ENCODE measurements at regions not wholly inside any gene's neighbourhood (a gene's known extent, or its start where the extent isn't known, plus 50 kb on each side); places are given as distances from the start of the nearest gene placed in this dataset.

DNA sequence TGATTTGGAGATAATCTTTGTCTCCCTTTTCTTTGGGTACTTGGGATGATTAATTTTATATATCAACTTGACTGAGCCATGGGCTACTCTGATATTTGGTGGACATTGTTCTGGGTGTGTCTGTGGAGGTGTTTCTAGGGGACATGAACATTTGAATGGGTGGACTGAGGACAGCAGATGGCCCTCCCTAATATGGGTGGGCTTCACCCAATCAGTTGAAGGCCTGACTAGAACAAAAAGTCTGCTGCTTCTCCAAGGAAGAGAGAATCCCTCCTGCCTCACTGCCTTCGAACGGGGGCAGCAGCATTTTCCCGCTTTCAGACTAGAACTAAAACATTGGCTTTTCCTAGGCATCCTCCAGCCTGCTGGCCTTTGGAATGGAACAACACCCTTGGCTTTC, 73.9 kb upstream of the EMX2 start:
- ATAC-seq = no peak

DNA sequence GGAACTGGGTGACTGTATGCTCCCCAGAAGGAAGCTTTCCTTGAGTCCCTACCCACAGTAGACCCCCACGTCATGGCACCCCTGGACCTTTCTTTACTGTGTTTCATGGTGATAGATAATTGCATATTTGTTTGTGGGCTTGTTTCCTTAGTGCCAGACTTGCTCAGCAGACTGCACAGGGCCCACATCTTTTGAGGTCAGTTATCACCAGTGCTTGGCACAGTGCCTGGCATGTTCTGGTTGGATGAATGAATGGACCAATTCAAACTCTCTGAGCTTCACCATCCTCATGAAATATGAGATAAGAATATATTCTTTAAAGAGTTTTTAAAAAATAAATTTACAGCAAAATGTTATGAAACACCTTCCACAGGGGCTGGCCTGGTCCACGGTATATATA, 78.4 kb upstream of the EMX2 start:
- ATAC-seq = no peak

More for the DNA sequence above, 73.9 kb upstream of the EMX2 start:
- no peak overlapping the region for H3K27ac Mint-ChIP-seq
- H3K27me3 Mint-ChIP-seq = peaks cover 4 to 15% (median 6%) of the 10 kb centered on the region in 5 donors
- no peak overlapping the region for H3K4me3 Mint-ChIP-seq
- no peak for DNase-seq
- no peaks in the 10 kb centered on the region for H3K36me3 Mint-ChIP-seq
- POLR2A ChIA-PET = no interaction called here
- H3K9me3 Mint-ChIP-seq = peaks cover 0 to 2% (median 0%) of the 10 kb centered on the region in 9 donors
- no peaks in the 10 kb centered on the region for H3K4me1 Mint-ChIP-seq

DNA sequence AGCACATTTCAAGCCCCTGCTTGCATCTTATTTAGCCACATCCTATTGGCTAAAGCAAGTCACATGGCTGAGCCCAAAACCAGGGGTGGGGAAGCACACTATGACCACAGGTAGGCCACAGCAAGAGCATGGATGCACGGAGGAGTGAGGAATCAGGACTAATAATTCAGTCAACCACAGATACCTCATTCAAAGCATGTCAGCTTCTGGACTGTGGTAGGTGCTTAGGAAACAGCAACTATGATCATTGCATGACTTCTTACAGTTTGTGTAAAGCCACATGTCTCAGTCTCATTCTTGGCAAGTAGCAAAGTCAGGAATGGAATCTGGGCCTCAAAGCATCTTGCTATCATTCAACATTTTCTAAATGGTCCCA, 79.0 kb upstream of the EMX2 start:
- Mint-ChIP-seq H3K4me3 (no peak overlapping the region), H3K9me3 (no peaks in the 10 kb centered on the region), H3K36me3 (no peaks in the 10 kb centered on the region), H3K4me1 (no peaks in the 10 kb centered on the region), H3K27ac (no peak overlapping the region), H3K27me3 (peaks cover 3 to 9% (median 7%) of the 10 kb centered on the region in 5 donors)
- POLR2A ChIA-PET = no interaction called here
- DNase-seq (no peak), ATAC-seq (no peak)

More for the DNA sequence above, 78.4 kb upstream of the EMX2 start:
- Mint-ChIP-seq H3K27ac (no peak overlapping the region), H3K9me3 (no peaks in the 10 kb centered on the region), H3K27me3 (peaks cover under 1 to 6% (median 2%) of the 10 kb centered on the region in 5 donors), H3K36me3 (no peaks in the 10 kb centered on the region), H3K4me1 (no peaks in the 10 kb centered on the region), H3K4me3 (no peak overlapping the region)
- POLR2A ChIA-PET = no interaction called here
- no peak for DNase-seq

DNA sequence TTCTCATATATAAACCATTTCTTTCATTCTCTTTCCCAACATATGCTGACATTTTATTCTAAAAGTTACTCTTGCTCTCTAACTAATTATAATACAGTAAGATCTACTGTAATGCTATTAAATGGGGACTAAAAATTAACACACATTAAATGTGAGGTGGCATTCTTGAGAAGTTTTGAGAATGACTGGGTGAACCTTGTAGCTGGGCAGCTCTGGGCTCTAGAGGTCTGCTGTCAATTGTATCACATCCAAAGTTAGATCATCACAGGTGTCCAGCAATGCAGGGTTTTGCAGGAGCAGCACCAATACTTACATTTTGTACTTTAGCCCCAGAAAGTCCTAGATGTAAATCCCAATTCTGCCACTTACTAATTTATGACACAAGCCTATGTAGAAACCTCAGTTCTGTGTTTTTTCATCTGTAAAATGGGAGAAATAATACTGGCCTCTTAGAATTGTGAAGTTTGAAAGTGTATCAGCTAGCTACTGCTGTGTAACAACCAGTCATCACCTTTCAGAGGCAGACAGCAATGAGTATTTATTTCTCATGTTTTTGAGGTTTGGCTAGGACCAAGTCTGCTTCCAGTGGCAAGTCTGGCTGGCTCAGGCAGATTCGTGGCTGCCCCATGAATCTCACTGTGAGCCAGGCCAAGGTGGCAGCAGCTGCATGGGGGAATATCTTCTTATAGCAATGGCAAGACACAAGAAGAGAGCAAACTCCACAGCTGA, 79.6 kb upstream of the EMX2 start:
- H3K27ac Mint-ChIP-seq = no peak overlapping the region
- ATAC-seq = no peak
- no peak overlapping the region for H3K4me3 Mint-ChIP-seq
- POLR2A ChIA-PET = no interaction called here
- peaks cover 3 to 14% (median 10%) of the 10 kb centered on the region in 5 donors for H3K27me3 Mint-ChIP-seq
- no peaks in the 10 kb centered on the region for H3K36me3 Mint-ChIP-seq
- DNase-seq = no peak
- no peaks in the 10 kb centered on the region for H3K4me1 Mint-ChIP-seq
- no peaks in the 10 kb centered on the region for H3K9me3 Mint-ChIP-seq

DNA sequence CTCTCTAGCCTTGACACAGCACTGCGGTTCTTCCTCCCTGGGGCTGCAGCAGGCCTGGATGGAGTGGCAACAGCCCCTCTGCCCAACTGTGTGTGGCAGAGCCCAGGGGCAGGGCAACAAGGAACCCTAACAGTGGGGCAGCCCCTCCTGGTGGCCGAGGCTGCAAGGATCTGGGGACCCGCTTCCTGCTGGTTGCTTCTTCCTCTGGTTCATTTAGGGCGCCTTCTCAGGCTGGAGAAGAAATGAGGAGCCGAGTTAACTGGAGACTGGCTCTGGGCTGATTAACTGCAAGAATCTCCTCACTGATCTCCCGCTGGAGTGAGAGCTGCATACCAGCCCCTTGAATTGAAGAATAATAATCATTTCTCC, 80.1 kb upstream of the EMX2 start:
- DNase-seq = no peak
- peak overlapping the region in 1 of 10 donors; percentile 17 for H3K27ac Mint-ChIP-seq
- ATAC-seq = no peak
- POLR2A ChIA-PET = no interaction called here
- no peaks in the 10 kb centered on the region for H3K4me1 Mint-ChIP-seq
- H3K9me3 Mint-ChIP-seq = no peaks in the 10 kb centered on the region
- H3K27me3 Mint-ChIP-seq = peaks cover 4 to 19% (median 11%) of the 10 kb centered on the region in 5 donors
- no peak overlapping the region for H3K4me3 Mint-ChIP-seq
- no peaks in the 10 kb centered on the region for H3K36me3 Mint-ChIP-seq

DNA sequence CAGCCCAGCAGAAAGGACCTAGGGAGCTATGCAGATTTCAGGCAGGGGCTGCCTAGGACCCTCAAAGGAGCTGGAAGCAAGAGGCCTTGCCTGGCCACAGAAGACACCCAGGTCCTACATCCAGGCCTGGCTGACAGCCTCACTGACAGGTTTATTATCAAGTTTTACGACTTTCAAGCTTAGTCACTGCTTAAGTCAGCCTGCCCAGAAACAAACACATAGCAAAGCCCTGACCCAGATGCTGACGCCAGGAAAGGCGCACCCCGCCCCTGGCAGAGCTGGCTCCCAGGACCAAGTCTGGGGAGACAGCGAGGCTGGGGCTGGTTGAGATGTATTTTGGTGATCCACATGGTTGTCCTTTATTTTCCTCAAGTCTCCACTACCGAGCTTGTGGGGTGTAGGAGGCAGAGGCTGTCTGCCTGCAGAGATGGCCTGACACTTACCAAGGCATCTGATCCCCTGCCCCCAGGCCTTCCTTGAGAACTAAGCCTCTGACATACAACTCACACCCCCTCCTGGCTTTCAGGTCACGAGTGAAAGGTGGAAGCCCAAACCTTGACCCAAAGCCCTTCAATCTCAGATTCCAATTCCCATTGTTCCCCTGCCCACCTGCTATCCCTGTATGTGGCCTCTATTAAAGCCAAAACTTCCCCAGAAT, 80.7 kb upstream of the EMX2 start:
- DNase-seq (no peak), ATAC-seq (no peak)
- POLR2A ChIA-PET = no interaction called here
- H3K27me3 Mint-ChIP-seq = peaks cover 4 to 24% (median 11%) of the 10 kb centered on the region in 5 donors
- no peak overlapping the region for H3K4me3 Mint-ChIP-seq
- H3K36me3 Mint-ChIP-seq = no peaks in the 10 kb centered on the region
- H3K4me1 Mint-ChIP-seq = no peaks in the 10 kb centered on the region
- no peaks in the 10 kb centered on the region for H3K9me3 Mint-ChIP-seq
- peak overlapping the region in 1 of 10 donors; percentile 17 for H3K27ac Mint-ChIP-seq

DNA sequence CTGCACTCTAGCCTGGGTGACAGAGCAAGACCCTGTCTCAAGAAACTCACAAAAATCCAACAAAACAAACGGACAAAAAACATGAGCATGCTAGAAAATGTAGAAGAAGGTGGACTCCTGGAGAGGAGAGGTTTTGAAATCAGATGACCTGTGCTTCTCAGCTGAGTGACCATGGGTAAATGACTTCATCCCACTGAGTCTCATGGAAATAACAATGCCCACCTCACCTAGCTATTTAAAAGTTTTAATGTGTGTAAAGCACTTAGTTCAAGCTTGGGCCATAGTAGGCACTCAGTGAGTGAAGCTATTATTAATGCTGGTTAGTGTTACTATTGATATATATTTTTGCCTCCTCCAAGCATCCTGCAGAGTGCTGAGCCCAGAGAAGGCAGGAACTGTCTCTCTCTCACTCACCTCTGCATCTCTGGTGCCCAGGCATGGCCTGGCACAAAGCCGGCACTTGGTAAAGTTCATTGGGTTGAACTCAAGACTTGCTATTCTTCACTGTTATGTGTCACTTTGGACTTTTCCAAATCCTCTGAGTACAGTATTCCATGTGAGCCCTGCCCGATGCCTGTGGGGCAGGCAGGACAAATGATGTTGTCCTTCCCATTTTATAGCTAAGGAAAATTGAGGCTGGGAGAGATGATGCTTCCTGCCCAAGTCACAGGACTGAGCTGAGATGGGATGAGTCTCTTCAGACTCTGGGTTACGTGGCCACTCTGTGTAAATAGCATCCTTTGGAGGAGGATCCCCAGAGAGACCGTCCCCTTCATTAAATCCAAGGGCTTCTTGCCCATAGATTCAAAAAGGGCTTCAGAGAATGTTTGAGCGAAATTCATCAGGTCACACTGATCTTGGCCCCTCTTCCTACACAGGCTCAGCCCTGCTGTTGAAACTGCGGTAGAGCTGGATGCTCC, 81.4 kb upstream of the EMX2 start:
- H3K36me3 Mint-ChIP-seq = no peaks in the 10 kb centered on the region
- no peaks in the 10 kb centered on the region for H3K9me3 Mint-ChIP-seq
- peak overlapping the region in 1 of 10 donors; percentile 44 for H3K27ac Mint-ChIP-seq
- no peaks in the 10 kb centered on the region for H3K4me1 Mint-ChIP-seq
- DNase-seq (no peak), ATAC-seq (no peak)
- H3K27me3 Mint-ChIP-seq = peaks cover 4 to 31% (median 14%) of the 10 kb centered on the region in 5 donors
- POLR2A ChIA-PET = no interaction called here
- H3K4me3 Mint-ChIP-seq = no peak overlapping the region

DNA sequence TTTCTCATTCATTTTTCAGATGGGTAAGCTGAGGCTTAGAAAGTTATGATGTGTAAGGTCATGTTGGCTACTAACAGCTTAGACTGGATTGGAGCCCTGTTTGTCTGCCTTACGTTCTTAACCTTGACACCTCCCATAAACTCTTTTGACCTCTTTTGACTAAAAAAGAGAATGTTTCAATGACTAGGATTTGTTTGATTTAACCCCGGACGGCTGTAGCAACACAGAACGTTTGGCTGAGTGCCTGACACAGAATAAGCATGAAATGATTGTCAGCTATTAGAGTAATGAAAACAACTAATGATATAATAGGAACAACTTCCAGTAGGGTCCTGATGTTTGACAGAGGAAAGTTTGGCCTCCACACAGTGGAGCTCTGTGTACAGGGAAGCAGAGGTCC, 83.3 kb upstream of the PDZD8 start:
- DNase-seq = no peak
- Mint-ChIP-seq H3K36me3 (peaks cover 0 to 6% (median 0%) of the 10 kb centered on the region in 3 donors), H3K9me3 (peaks cover 0 to 9% (median 1%) of the 10 kb centered on the region in 9 donors), H3K27ac (no peak overlapping the region), H3K4me3 (no peak overlapping the region), H3K4me1 (no peaks in the 10 kb centered on the region), H3K27me3 (peaks cover 4 to 41% (median 24%) of the 10 kb centered on the region in 5 donors)
- POLR2A ChIA-PET = no interaction called here
- no peak for ATAC-seq

DNA sequence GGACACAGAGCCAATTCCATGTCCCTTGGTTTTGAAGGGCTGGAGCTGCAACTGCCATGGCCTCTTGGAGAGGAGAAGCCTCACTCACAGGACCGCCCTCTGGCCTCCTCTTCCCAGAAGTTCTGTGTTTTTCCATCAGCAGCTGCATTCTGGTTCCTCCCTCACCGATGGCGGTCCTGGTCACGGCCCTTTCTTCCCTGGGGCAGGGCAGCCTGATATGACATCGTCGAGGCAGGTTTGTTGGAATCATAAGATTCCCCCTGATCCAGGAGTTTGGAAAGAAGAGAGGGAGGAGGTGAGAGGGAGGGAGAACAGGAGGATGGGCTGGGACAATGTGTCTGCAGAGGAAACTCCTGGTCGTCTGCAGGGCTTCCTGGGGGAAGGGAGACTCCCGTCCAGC, 82.7 kb upstream of the PDZD8 start:
- ATAC-seq (no peak), DNase-seq (no peak)
- POLR2A ChIA-PET = no interaction called here

DNA sequence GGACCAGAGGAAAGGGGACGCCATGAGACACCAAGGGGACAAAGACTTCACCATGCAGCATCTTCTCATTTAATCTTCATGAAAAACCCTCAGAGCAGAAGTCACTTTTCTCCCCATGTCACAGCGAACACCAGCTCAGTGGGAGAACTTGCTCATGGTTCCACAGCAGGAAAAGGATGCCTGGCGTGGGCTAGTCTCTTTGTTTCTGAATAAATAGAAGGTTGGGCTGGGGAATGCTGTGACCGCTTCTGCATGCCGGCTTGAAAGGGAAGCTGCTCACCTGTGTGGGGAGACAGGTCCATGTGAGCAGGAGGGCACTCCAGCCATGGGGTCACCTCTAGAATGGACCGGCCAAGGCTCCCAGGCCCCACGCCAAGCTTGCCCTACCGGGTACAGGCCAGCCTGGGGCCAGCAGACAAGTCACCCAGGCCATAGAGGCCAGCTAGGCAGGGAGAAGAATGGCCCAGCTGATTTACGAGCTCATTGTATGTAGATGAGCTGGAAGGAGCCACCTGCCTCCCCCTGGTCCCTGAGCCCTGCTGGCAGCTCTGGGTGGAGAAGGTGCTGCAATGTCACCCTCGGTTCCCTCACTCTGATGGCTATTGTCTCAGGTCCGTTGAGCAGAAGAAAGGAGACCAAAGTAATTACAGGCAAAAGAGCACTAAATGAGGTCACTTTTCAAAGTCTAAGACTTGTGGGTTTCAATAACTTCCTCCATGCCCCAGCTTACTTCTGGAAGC, 82.0 kb upstream of the PDZD8 start:
- peaks cover 5 to 19% (median 10%) of the 10 kb centered on the region in 9 donors for H3K9me3 Mint-ChIP-seq
- H3K36me3 Mint-ChIP-seq = peaks cover 0 to 11% (median 0%) of the 10 kb centered on the region in 3 donors
- peaks cover 4 to 41% (median 29%) of the 10 kb centered on the region in 5 donors for H3K27me3 Mint-ChIP-seq
- DNase-seq (no peak), ATAC-seq (no peak)
- H3K4me1 Mint-ChIP-seq = no peaks in the 10 kb centered on the region
- no peak overlapping the region for H3K27ac Mint-ChIP-seq
- H3K4me3 Mint-ChIP-seq = no peak overlapping the region
- POLR2A ChIA-PET = no interaction called here

More for the DNA sequence above, 82.7 kb upstream of the PDZD8 start:
- Mint-ChIP-seq H3K4me3 (no peak overlapping the region), H3K9me3 (peaks cover 3 to 15% (median 7%) of the 10 kb centered on the region in 9 donors), H3K36me3 (peaks cover 0 to 11% (median 0%) of the 10 kb centered on the region in 3 donors), H3K27me3 (peaks cover 4 to 41% (median 27%) of the 10 kb centered on the region in 5 donors), H3K27ac (no peak overlapping the region), H3K4me1 (no peaks in the 10 kb centered on the region)

DNA sequence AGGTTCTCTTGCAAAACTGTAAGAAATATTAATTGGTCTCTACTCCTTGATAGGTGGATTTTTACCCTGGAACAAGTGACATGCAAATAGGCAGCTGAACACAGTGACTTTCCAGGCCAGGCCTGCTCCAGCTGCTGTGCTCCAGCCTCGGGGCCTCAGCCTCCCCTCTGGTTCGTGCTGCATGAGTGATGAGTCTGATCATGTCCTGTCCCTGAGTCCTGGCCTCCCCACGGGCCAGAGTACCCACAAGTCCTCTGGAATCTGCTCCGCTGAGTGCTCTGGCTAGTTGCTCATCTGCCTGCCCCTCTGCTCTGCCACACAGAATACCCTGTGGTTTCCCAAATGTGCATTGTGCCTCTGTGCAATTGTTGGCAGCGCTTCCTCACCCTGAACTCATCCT, 80.1 kb upstream of the PDZD8 start:
- POLR2A ChIA-PET = no interaction called here
- Mint-ChIP-seq H3K4me3 (no peak overlapping the region), H3K27ac (no peak overlapping the region), H3K36me3 (peaks cover 0 to 16% (median 0%) of the 10 kb centered on the region in 3 donors), H3K27me3 (peaks cover 4 to 50% (median 33%) of the 10 kb centered on the region in 5 donors), H3K4me1 (no peaks in the 10 kb centered on the region), H3K9me3 (peaks cover 5 to 19% (median 10%) of the 10 kb centered on the region in 9 donors)
- ATAC-seq = no peak
- no peak for DNase-seq

DNA sequence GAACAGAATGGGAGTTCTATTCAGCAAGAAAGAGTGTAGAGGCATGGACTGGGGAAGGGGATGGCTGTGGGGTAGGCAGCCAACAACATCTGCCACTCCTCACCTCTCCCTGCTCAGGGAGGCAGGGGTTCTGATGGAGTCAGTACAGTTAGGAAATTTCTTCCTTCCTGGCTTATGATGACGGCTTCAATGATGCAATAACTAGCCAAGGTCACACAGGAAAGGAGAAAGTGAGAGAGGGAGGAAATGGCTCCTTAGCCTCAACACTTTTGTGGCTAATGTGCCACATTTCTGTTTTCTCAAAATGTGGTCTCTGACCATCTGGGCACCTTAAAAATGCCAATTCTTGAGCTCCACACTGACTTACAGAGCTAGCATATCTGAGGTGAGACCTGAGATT, 79.3 kb upstream of the PDZD8 start:
- Mint-ChIP-seq H3K9me3 (peaks cover 5 to 21% (median 10%) of the 10 kb centered on the region in 9 donors), H3K4me3 (no peak overlapping the region), H3K27ac (no peak overlapping the region), H3K4me1 (no peaks in the 10 kb centered on the region), H3K36me3 (peaks cover 0 to 16% (median 0%) of the 10 kb centered on the region in 3 donors), H3K27me3 (peaks cover 5 to 58% (median 33%) of the 10 kb centered on the region in 5 donors)
- POLR2A ChIA-PET = no interaction called here
- DNase-seq = no peak
- ATAC-seq = no peak
